Neural cell (in vitro differentiated cells): ENCODE measurements at regions not wholly inside any gene's neighbourhood (a gene's known extent, or its start where the extent isn't known, plus 50 kb on each side); places are given as distances from the start of the nearest gene placed in this dataset.
A peak's percentile ranks its signal among the peaks of the same experiment; 100 is the strongest.

Experiments used
- H2AFZ ChIP-seq: fragments of 200-600, 300-800 bp; sonication (generic), shearing (Covaris generic); 2 replicates; pipeline ENCODE4 v1.6.0; 2014; ENCODE audit warnings: low read depth, mild to moderate bottlenecking, antibody characterized with exemption, low read length, moderate library complexity
- H3F3A ChIP-seq: fragments of 200-600 bp; shearing (Covaris generic); 2 replicates; pipeline ENCODE4 v1.6.1; 2016; ENCODE audit warnings: mild to moderate bottlenecking, moderate library complexity, mixed read lengths, antibody characterized with exemption, low read length; ENCODE audit not compliant: insufficient read depth, poor library complexity, severe bottlenecking
- H3K27ac ChIP-seq: fragments of 200-600, 300-800 bp; sonication (generic), shearing (Covaris generic); 2 replicates; pipeline ENCODE4 v1.5.1; 2014; ENCODE audit warnings: mild to moderate bottlenecking, low read length, moderate library complexity
- H3K27me3 ChIP-seq: fragments of 300-800, 200-600 bp; sonication (generic), shearing (Covaris generic); 2 replicates; pipeline ENCODE4 v1.6.0; 2014; ENCODE audit warnings: mild to moderate bottlenecking, low read depth, low read length, moderate library complexity; ENCODE audit not compliant: insufficient read depth
- H3K36me3 ChIP-seq: fragments of 300-800, 200-600 bp; sonication (generic), shearing (Covaris generic); 2 replicates; pipeline ENCODE4 v1.5.1; 2014; ENCODE audit warnings: mild to moderate bottlenecking, antibody characterized with exemption, low read length, moderate library complexity; ENCODE audit not compliant: insufficient read depth
- H3K4me2 ChIP-seq: fragments of 300-800, 200-600 bp; sonication (generic), shearing (Covaris generic); 2 replicates; pipeline ENCODE4 v1.6.0; 2014; ENCODE audit warnings: mild to moderate bottlenecking, low read length
- H3K4me3 ChIP-seq: fragments of 300-800, 200-600 bp; sonication (generic), shearing (Covaris generic); 2 replicates; pipeline ENCODE4 v1.5.1; 2014; ENCODE audit warnings: mild to moderate bottlenecking, low read length, moderate library complexity
- H3K79me2 ChIP-seq: fragments of 200-600 bp; shearing (Covaris generic); replicated peaks from 2 replicates; pipeline ENCODE4 v1.6.0; 2014; ENCODE audit warnings: mild to moderate bottlenecking, low read length, moderate library complexity; ENCODE audit not compliant: insufficient read depth
- H3K9ac ChIP-seq: fragments of 300-800, 200-600 bp; sonication (generic), shearing (Covaris generic); 2 replicates; pipeline ENCODE4 v1.6.1; 2016; ENCODE audit warnings: mild to moderate bottlenecking, low read length, mixed read lengths
- H3K9me2 ChIP-seq: fragments of 200-600 bp; shearing (Covaris generic); 2 replicates; pipeline ENCODE4 v1.6.1; 2016; ENCODE audit warnings: mild to moderate bottlenecking, low read length, mixed read lengths; ENCODE audit not compliant: insufficient read depth
- H3K9me3 ChIP-seq: fragments of 200-600, 300-800 bp; sonication (generic), shearing (Covaris generic); 2 replicates; pipeline ENCODE4 v1.6.1; 2016; ENCODE audit warnings: mild to moderate bottlenecking, mixed run types, low read length, moderate library complexity, mixed read lengths
- H4K20me1 ChIP-seq: fragments of 200-600 bp; shearing (Covaris generic); 2 replicates; pipeline ENCODE4 v1.6.1; 2016; ENCODE audit warnings: mild to moderate bottlenecking, mixed run types; ENCODE audit not compliant: insufficient read depth
- CTCF ChIP-seq: fragments of 450-650 bp; IDR thresholded peaks from 2 replicates; pipeline ENCODE4 v1.5.1; 2014; ENCODE audit warnings: antibody characterized with exemption, mild to moderate bottlenecking, moderate library complexity; ENCODE audit not compliant: poor library complexity, severe bottlenecking
- EP300 ChIP-seq: fragments of 450-650 bp; conservative IDR thresholded peaks from 2 replicates; pipeline ENCODE4 v1.6.1; 2014; ENCODE audit warnings: antibody characterized with exemption, mild to moderate bottlenecking, moderate library complexity; ENCODE audit not compliant: poor library complexity, severe bottlenecking
- EZH2 ChIP-seq: fragments of 200-600, 300-800 bp; shearing (Covaris generic), sonication (generic); IDR thresholded peaks from 2 replicates; pipeline ENCODE4 v1.6.1; 2014; ENCODE audit warnings: antibody characterized with exemption, low read length, borderline replicate concordance, mild to moderate bottlenecking; ENCODE audit not compliant: insufficient read depth, poor library complexity, severe bottlenecking
- MXI1 ChIP-seq: fragments of 450-650 bp; conservative IDR thresholded peaks from 2 replicates; pipeline ENCODE4 v1.6.1; 2014; ENCODE audit warnings: antibody characterized with exemption, mild to moderate bottlenecking; ENCODE audit not compliant: poor library complexity, severe bottlenecking
- POLR2AphosphoS5 ChIP-seq: IDR thresholded peaks from 2 replicates; pipeline ENCODE4 v1.6.1; 2012
- RAD21 ChIP-seq: fragments of 450-650 bp; conservative IDR thresholded peaks from 2 replicates; pipeline ENCODE4 v1.6.1; 2014; ENCODE audit warnings: antibody characterized with exemption, mild to moderate bottlenecking, moderate library complexity
- REST ChIP-seq: IDR thresholded peaks from 2 replicates; pipeline ENCODE4 v1.6.1; 2012; ENCODE audit warnings: borderline replicate concordance
- SMC3 ChIP-seq: fragments of 450-650 bp; conservative IDR thresholded peaks from 2 replicates; pipeline ENCODE4 v1.6.1; 2014; ENCODE audit warnings: antibody characterized with exemption, mild to moderate bottlenecking, moderate library complexity; ENCODE audit not compliant: poor library complexity
- TAF1 ChIP-seq: IDR thresholded peaks from 2 replicates; pipeline ENCODE4 v1.6.1; 2012; ENCODE audit warnings: low read depth

- no peaks in the 10 kb centered on the region for H3K27me3 ChIP-seq
- no peaks in the 10 kb centered on the region for H3K79me2 ChIP-seq
- H3K27ac ChIP-seq, result no peak overlapping the region
- TF ChIP-seq RAD21 (no peak), TAF1 (no peak), EP300 (no peak), EZH2 (no peak), SMC3 (no peak), POLR2AphosphoS5 (no peak), REST (no peak)
- no peaks in the 10 kb centered on the region for H3K36me3 ChIP-seq
- H3K9ac ChIP-seq, result no peak overlapping the region
- no peak overlapping the region for H2AFZ ChIP-seq
- no peaks in the 10 kb centered on the region for H3K9me2 ChIP-seq
- H3K4me2 ChIP-seq, result no peak overlapping the region
- H3K9me3 ChIP-seq, result no peaks in the 10 kb centered on the region
- H4K20me1 ChIP-seq, result no peaks in the 10 kb centered on the region
- no peak overlapping the region for H3K4me3 ChIP-seq
- H3F3A ChIP-seq, result no peaks in the 10 kb centered on the region
These were observed 961.0 kb downstream of the PCDH18 start for GRCh38 chr4:136571315-136571714.

GRCh38 chr4:136562834-136563233, 969.5 kb downstream of the PCDH18 start:
- TF ChIP-seq POLR2AphosphoS5 (no peak), TAF1 (no peak), REST (no peak), EZH2 (no peak), MXI1 (no peak), RAD21 (no peak), SMC3 (no peak), EP300 (no peak), CTCF (no peak)
- H3K4me2 ChIP-seq, result no peak overlapping the region
- H3K9ac ChIP-seq, result no peak overlapping the region
- H3K4me3 ChIP-seq, result no peak overlapping the region
- H3K27ac ChIP-seq, result peak overlapping the region; percentile 50
- H3K9me3 ChIP-seq, result no peaks in the 10 kb centered on the region
- no peaks in the 10 kb centered on the region for H3K27me3 ChIP-seq
- no peaks in the 10 kb centered on the region for H4K20me1 ChIP-seq
- no peaks in the 10 kb centered on the region for H3K36me3 ChIP-seq
- no peaks in the 10 kb centered on the region for H3K9me2 ChIP-seq
- no peaks in the 10 kb centered on the region for H3K79me2 ChIP-seq
- no peaks in the 10 kb centered on the region for H3F3A ChIP-seq
- H2AFZ ChIP-seq, result no peak overlapping the region
